ENCODE measurements at regions not wholly inside any gene's neighbourhood (a gene's known extent, or its start where the extent isn't known, plus 50 kb on each side); places are given as distances from the start of the nearest gene placed in this dataset.
"Not testable (repeated sequence)": the region's sequence is repeated elsewhere in the genome, so short reads cannot be mapped to it uniquely, and the experiment has no call there.

GRCh38 chr14:106776395-106776983, 1250.1 kb downstream of the TMEM121 start:
- peak; percentile 51 for FAIRE-seq
- TF ChIP-seq POLR2AphosphoS5 (IDR thresholded peaks at IDR 0.05; ENCODE audit: low read depth, low read length) (no peak), SPI1 (IDR thresholded peaks at IDR 0.05; ENCODE audit: low read depth, low read length) (no peak), POLR2A (IDR thresholded peaks at IDR 0.05; ENCODE audit: low read depth, low read length) (no peak), TAF1 (IDR thresholded peaks at IDR 0.05; ENCODE audit: low read depth, low read length) (no peak), PAX5 (IDR thresholded peaks at IDR 0.05; ENCODE audit: insufficient read depth, low read length, severe bottlenecking) (no peak), POU2F2 (IDR thresholded peaks at IDR 0.05; ENCODE audit: low read depth, low read length) (no peak)
- no peak for DNase-seq (ENCODE audit: insufficient read length, low spot score)

- no peak for TF ChIP-seq POU2F2 (IDR thresholded peaks at IDR 0.05; ENCODE audit: low read depth, low read length)
- TF ChIP-seq PAX5 (IDR thresholded peaks at IDR 0.05; ENCODE audit: insufficient read depth, low read length, severe bottlenecking) = no peak
- no peak for TF ChIP-seq SPI1 (IDR thresholded peaks at IDR 0.05; ENCODE audit: low read depth, low read length)
- TF ChIP-seq TAF1 (IDR thresholded peaks at IDR 0.05; ENCODE audit: low read depth, low read length) = no peak
- TF ChIP-seq POLR2A (IDR thresholded peaks at IDR 0.05; ENCODE audit: low read depth, low read length) = no peak
- no peak for TF ChIP-seq POLR2AphosphoS5 (IDR thresholded peaks at IDR 0.05; ENCODE audit: low read depth, low read length)
- DNase-seq (ENCODE audit: insufficient read length, low spot score) (no peak), FAIRE-seq (no peak)
Observed at GRCh38 chr14:106778986-106779385, 1252.6 kb downstream of the TMEM121 start.

DNA sequence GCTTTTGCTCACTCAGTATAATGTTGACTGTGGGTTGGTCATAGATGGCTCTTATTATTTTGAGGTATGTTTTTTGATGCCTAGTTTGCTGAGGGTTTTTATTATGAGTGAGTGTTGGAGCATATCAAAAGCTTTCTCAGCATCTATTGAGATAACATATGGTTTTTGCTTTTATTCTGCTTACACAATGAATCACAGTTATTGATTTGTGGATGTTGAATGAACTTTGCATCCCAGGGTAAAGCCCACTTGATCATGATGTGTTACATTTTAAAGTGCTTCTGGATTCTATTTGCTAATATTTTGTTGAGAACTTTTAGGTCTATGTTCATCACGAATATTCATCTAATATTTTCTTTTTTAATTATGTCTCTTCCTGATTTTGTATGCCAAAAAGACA, 1260.3 kb downstream of the TMEM121 start:
- peak; percentile 52 for FAIRE-seq
- no peak for DNase-seq (ENCODE audit: insufficient read length, low spot score)
- TF ChIP-seq SPI1 (IDR thresholded peaks at IDR 0.05; ENCODE audit: low read depth, low read length) (no peak), POLR2A (IDR thresholded peaks at IDR 0.05; ENCODE audit: low read depth, low read length) (no peak), POLR2AphosphoS5 (IDR thresholded peaks at IDR 0.05; ENCODE audit: low read depth, low read length) (no peak), PAX5 (IDR thresholded peaks at IDR 0.05; ENCODE audit: insufficient read depth, low read length, severe bottlenecking) (no peak)

DNA sequence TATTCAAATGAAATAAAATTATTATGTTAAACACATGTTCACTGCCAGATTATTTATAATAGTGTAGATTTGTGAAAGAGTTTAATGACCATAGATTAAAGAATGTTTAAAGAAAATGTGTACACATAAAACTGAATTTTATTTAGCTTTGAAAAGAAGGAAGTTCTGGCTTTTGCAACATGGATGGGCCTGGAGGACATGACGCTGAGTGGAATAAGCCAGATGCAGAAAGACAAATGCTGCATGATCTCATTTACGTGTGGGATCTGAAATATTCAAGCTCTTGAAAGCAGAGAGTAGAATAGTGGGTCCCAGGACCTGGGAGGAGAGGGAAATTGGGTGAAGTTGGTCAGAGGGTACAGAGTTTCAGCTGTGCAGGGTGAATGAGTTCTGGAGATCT, 1261.2 kb downstream of the TMEM121 start:
- no peak for TF ChIP-seq POLR2AphosphoS5 (IDR thresholded peaks at IDR 0.05; ENCODE audit: low read depth, low read length)
- TF ChIP-seq POU2F2 (IDR thresholded peaks at IDR 0.05; ENCODE audit: low read depth, low read length) = no peak
- TF ChIP-seq TAF1 (IDR thresholded peaks at IDR 0.05; ENCODE audit: low read depth, low read length) = no peak
- TF ChIP-seq SPI1 (IDR thresholded peaks at IDR 0.05; ENCODE audit: low read depth, low read length) = no peak
- no peak for TF ChIP-seq POLR2A (IDR thresholded peaks at IDR 0.05; ENCODE audit: low read depth, low read length)
- TF ChIP-seq PAX5 (IDR thresholded peaks at IDR 0.05; ENCODE audit: insufficient read depth, low read length, severe bottlenecking) = no peak
- DNase-seq (ENCODE audit: insufficient read length, low spot score) = no peak
- FAIRE-seq = no peak

DNA sequence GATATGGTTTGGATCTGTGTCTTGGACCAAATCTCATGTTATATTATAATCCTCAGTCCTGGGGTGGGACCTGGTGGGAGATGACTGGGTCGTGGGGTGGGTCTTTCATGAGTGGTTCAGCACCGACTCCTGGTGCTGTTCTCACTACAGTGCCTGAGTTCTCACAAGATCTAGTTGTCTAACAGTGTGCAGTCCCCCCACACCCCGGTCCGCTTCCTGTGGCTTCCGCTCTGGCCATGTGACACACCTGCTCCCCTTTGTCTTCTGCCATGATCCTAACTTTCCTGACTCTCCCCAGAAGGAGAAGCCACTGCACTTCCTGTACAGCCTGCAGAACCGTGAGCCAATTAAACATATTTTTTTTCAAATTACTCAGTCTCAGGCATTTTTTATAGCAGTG, 1262.2 kb downstream of the TMEM121 start:
- DNase-seq (ENCODE audit: insufficient read length, low spot score) = no peak
- TF ChIP-seq PAX5 (IDR thresholded peaks at IDR 0.05; ENCODE audit: insufficient read depth, low read length, severe bottlenecking) = no peak
- TF ChIP-seq POLR2A (IDR thresholded peaks at IDR 0.05; ENCODE audit: low read depth, low read length) = no peak
- no peak for TF ChIP-seq POLR2AphosphoS5 (IDR thresholded peaks at IDR 0.05; ENCODE audit: low read depth, low read length)
- no peak for TF ChIP-seq POU2F2 (IDR thresholded peaks at IDR 0.05; ENCODE audit: low read depth, low read length)
- no peak for TF ChIP-seq SPI1 (IDR thresholded peaks at IDR 0.05; ENCODE audit: low read depth, low read length)
- TF ChIP-seq TAF1 (IDR thresholded peaks at IDR 0.05; ENCODE audit: low read depth, low read length) = no peak
- peak; percentile 66 for FAIRE-seq

GRCh38 chr14:106789318-106789717, 1262.9 kb downstream of the TMEM121 start:
- DNase-seq (ENCODE audit: insufficient read length, low spot score) = no peak
- FAIRE-seq = no peak
- TF ChIP-seq POLR2AphosphoS5 (IDR thresholded peaks at IDR 0.05; ENCODE audit: low read depth, low read length) = no peak
- no peak for TF ChIP-seq PAX5 (IDR thresholded peaks at IDR 0.05; ENCODE audit: insufficient read depth, low read length, severe bottlenecking)
- no peak for TF ChIP-seq SPI1 (IDR thresholded peaks at IDR 0.05; ENCODE audit: low read depth, low read length)
- no peak for TF ChIP-seq TAF1 (IDR thresholded peaks at IDR 0.05; ENCODE audit: low read depth, low read length)
- TF ChIP-seq POU2F2 (IDR thresholded peaks at IDR 0.05; ENCODE audit: low read depth, low read length) = no peak
- no peak for TF ChIP-seq POLR2A (IDR thresholded peaks at IDR 0.05; ENCODE audit: low read depth, low read length)

GRCh38 chr14:106790189-106791036, 1264.0 kb downstream of the TMEM121 start:
- DNase-seq (ENCODE audit: insufficient read length, low spot score) (peak; percentile 41), FAIRE-seq (peak; percentile 91)
- TF ChIP-seq PAX5 (IDR thresholded peaks at IDR 0.05; ENCODE audit: insufficient read depth, low read length, severe bottlenecking) (no peak), POU2F2 (IDR thresholded peaks at IDR 0.05; ENCODE audit: low read depth, low read length) (no peak), SPI1 (IDR thresholded peaks at IDR 0.05; ENCODE audit: low read depth, low read length) (no peak), TAF1 (IDR thresholded peaks at IDR 0.05; ENCODE audit: low read depth, low read length) (no peak), POLR2AphosphoS5 (IDR thresholded peaks at IDR 0.05; ENCODE audit: low read depth, low read length) (no peak), POLR2A (IDR thresholded peaks at IDR 0.05; ENCODE audit: low read depth, low read length) (no peak)

- FAIRE-seq (peak; percentile 64), DNase-seq (ENCODE audit: insufficient read length, low spot score) (no peak)
- TF ChIP-seq PAX5 (IDR thresholded peaks at IDR 0.05; ENCODE audit: insufficient read depth, low read length, severe bottlenecking) (no peak), SPI1 (IDR thresholded peaks at IDR 0.05; ENCODE audit: low read depth, low read length) (no peak), TAF1 (IDR thresholded peaks at IDR 0.05; ENCODE audit: low read depth, low read length) (no peak), POLR2AphosphoS5 (IDR thresholded peaks at IDR 0.05; ENCODE audit: low read depth, low read length) (no peak), POU2F2 (IDR thresholded peaks at IDR 0.05; ENCODE audit: low read depth, low read length) (no peak), POLR2A (IDR thresholded peaks at IDR 0.05; ENCODE audit: low read depth, low read length) (no peak)
Observed at GRCh38 chr14:106792543-106792942, 1266.2 kb downstream of the TMEM121 start.

DNA sequence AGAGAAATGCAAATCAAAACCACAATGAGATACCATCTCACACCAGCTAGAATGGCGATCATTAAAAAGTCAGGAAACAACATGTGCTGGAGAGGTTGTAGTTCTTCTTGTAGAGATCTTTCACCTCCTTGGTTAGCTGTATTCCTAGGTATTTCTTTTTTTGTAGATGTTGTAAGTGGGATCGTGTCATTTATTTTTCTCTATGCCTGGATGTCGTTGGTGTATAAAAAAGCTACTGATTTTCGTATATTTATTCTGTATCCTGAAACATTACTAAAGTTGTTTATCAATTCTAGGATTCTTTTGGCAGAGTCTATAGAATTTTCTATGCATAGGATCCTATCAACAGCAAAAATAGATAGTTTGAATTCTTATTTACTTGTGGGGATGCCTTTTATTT, 1271.8 kb downstream of the TMEM121 start:
- not testable (repeated sequence) for FAIRE-seq; DNase-seq (ENCODE audit: insufficient read length, low spot score)
